K562 (cell line): ENCODE measurements at regions not wholly inside any gene's neighbourhood (a gene's known extent, or its start where the extent isn't known, plus 50 kb on each side); places are given as distances from the start of the nearest gene placed in this dataset.

Experiments
- ASH1L ChIP-seq: fragments of 450-650 bp; IDR thresholded peaks from 2 replicates; pipeline ENCODE4 v1.6.1; 2018; ENCODE audit warnings: borderline replicate concordance, mild to moderate bottlenecking, low read depth; ENCODE audit not compliant: partially characterized antibody
- ATF1 ChIP-seq, 2 experiments: fragments of 450-650 bp in 1 of 2; IDR thresholded peaks; 2 replicates each; pipeline ENCODE4 v1.6.1; 2016; ENCODE audit warnings: missing compliant biosample characterization in 1 of 2, missing genetic modification characterization in 1 of 2
- CBFB ChIP-seq: sonication (generic); formaldehyde crosslinking; IDR thresholded peaks from 2 replicates; pipeline ENCODE4 v1.4.0; 2020; ENCODE audit warnings: mild to moderate bottlenecking, missing genetic modification reagents
- CBX2 ChIP-seq: fragments of 200-600 bp; sonication (generic); IDR thresholded peaks from one replicate; pipeline ENCODE4 v1.6.1; 2012; ENCODE audit warnings: mild to moderate bottlenecking, low read length, inconsistent platforms; ENCODE audit not compliant: insufficient read depth, poor library complexity, severe bottlenecking
- CCNT2 ChIP-seq: IDR thresholded peaks from 2 replicates; pipeline ENCODE4 v1.6.1; 2011; ENCODE audit warnings: borderline replicate concordance, low read depth, mild to moderate bottlenecking, moderate library complexity, mixed read lengths, low read length; ENCODE audit not compliant: insufficient read length; ENCODE audit errors: extremely low read depth
- CHD2 ChIP-seq: IDR thresholded peaks from 2 replicates; pipeline ENCODE4 v1.6.1; 2011; ENCODE audit warnings: low read depth, low read length
- CREBBP ChIP-seq: IDR thresholded peaks from one replicate; pipeline ENCODE4 v1.6.1; 2012; ENCODE audit warnings: low read depth, mild to moderate bottlenecking, control low read depth, inconsistent platforms, low read length
- CSDE1 ChIP-seq, 2 experiments: fragments of 450-650 bp; IDR thresholded peaks; 2 replicates each; pipeline ENCODE4 v1.6.1; 2016; ENCODE audit warnings: mild to moderate bottlenecking in 1 of 2
- FOXJ2 ChIP-seq: fragments of 200-800 bp; sonication (Bioruptor generic); IDR thresholded peaks from 2 replicates; pipeline ENCODE4 v1.6.1; 2016; ENCODE audit warnings: missing genetic modification characterization, missing compliant biosample characterization
- GABPB1 ChIP-seq: sonication (generic); formaldehyde crosslinking; IDR thresholded peaks from 2 replicates; pipeline ENCODE4 v1.8.0; 2022; ENCODE audit warnings: mild to moderate bottlenecking, missing genetic modification reagents
- HSF4 ChIP-seq: fragments of 250-450 bp; sonication (Bioruptor Pico); IDR thresholded peaks from 2 replicates; pipeline ENCODE4 v2.1.2; 2022; ENCODE audit warnings: mild to moderate bottlenecking, moderate library complexity, borderline replicate concordance
- KAT2B ChIP-seq: IDR thresholded peaks from one replicate; pipeline ENCODE4 v1.6.1; 2012; ENCODE audit warnings: low read depth, mild to moderate bottlenecking, control low read depth, inconsistent platforms, low read length, moderate library complexity
- KAT8 ChIP-seq: fragments of 450-650 bp; IDR thresholded peaks from 2 replicates; pipeline ENCODE4 v1.6.1; 2016; ENCODE audit warnings: low read depth, mild to moderate bottlenecking
- L3MBTL2 ChIP-seq: fragments of 450-650 bp; IDR thresholded peaks from 2 replicates; pipeline ENCODE4 v1.6.1; 2016; ENCODE audit warnings: mild to moderate bottlenecking, moderate library complexity
- MAFF ChIP-seq: IDR thresholded peaks from 2 replicates; pipeline ENCODE4 v1.6.1; 2012; ENCODE audit warnings: low read length, improper control_type of control experiment
- MCM2 ChIP-seq: fragments of 450-650 bp; IDR thresholded peaks from 2 replicates; pipeline ENCODE4 v1.6.1; 2017; ENCODE audit warnings: low read depth, mild to moderate bottlenecking
- MIER1 ChIP-seq: fragments of 450-650 bp; IDR thresholded peaks from 2 replicates; pipeline ENCODE4 v1.6.1; 2016; ENCODE audit warnings: antibody characterized with exemption, mild to moderate bottlenecking, low read depth
- MTA1 ChIP-seq: fragments of 450-650 bp; IDR thresholded peaks from 2 replicates; pipeline ENCODE4 v1.6.1; 2017; ENCODE audit warnings: borderline replicate concordance
- NR4A1 ChIP-seq, 2 experiments: fragments of 250-450 bp in 1 of 2; fragments of 450-650 bp in 1 of 2; sonication (Bioruptor Pico) in 1 of 2; IDR thresholded peaks; 2 replicates each; pipeline versions ENCODE4 v1.4.0 to v1.6.1; 2016 to 2020; ENCODE audit warnings: mild to moderate bottlenecking in 2 of 2, missing compliant biosample characterization in 1 of 2, missing genetic modification characterization in 1 of 2, moderate library complexity in 1 of 2
- PHTF2 ChIP-seq: fragments of 250-450 bp; sonication (Bioruptor Pico); IDR thresholded peaks from 2 replicates; pipeline ENCODE4 v1.5.0; 2021; ENCODE audit warnings: mild to moderate bottlenecking
- POLR2A ChIP-seq: fragments of 450-650 bp; conservative IDR thresholded peaks from 2 replicates; pipeline ENCODE4 v1.6.1; 2016
- PRMT5 ChIP-seq: sonication (generic); formaldehyde crosslinking; IDR thresholded peaks from 2 replicates; pipeline ENCODE4 v1.5.0; 2020; ENCODE audit warnings: missing genetic modification reagents
- RBFOX2 ChIP-seq: fragments of 200-400 bp; formaldehyde crosslinking; IDR thresholded peaks from 2 replicates; pipeline ENCODE4 v1.6.1; 2017; ENCODE audit warnings: low read depth, mild to moderate bottlenecking, low read length, moderate library complexity
- RBM14 ChIP-seq: fragments of 200-400 bp; formaldehyde crosslinking; IDR thresholded peaks from 2 replicates; pipeline ENCODE4 v1.6.1; 2018; ENCODE audit warnings: low read depth, mild to moderate bottlenecking, low read length, moderate library complexity, borderline replicate concordance; ENCODE audit not compliant: insufficient read depth
- RNF219 ChIP-seq: fragments of 250-450 bp; sonication (Bioruptor Pico); IDR thresholded peaks from 2 replicates; pipeline ENCODE4 v1.5.0; 2022; ENCODE audit warnings: mild to moderate bottlenecking
- SAFB ChIP-seq: fragments of 200-400 bp; formaldehyde crosslinking; IDR thresholded peaks from 2 replicates; pipeline ENCODE4 v1.6.1; 2017; ENCODE audit warnings: low read depth, low read length, borderline replicate concordance
- SIN3B ChIP-seq: fragments of 450-650 bp; IDR thresholded peaks from 2 replicates; pipeline ENCODE4 v1.6.1; 2017; ENCODE audit warnings: low read depth, mild to moderate bottlenecking, moderate library complexity
- STAT5B ChIP-seq: fragments of 250-450 bp; sonication (Bioruptor Pico); IDR thresholded peaks from 2 replicates; pipeline ENCODE4 v1.8.0; 2021; ENCODE audit warnings: mild to moderate bottlenecking, inconsistent platforms
- ZNF124 ChIP-seq: sonication (generic); formaldehyde crosslinking; IDR thresholded peaks from 2 replicates; pipeline ENCODE4 v1.8.1; 2022; ENCODE audit warnings: missing genetic modification reagents
- ZNF184 ChIP-seq: sonication (generic); formaldehyde crosslinking; IDR thresholded peaks from 2 replicates; pipeline ENCODE4 v1.5.0; 2020; ENCODE audit warnings: missing genetic modification reagents
- ZNF24 ChIP-seq: fragments of 450-650 bp; IDR thresholded peaks from 2 replicates; pipeline ENCODE4 v1.6.1; 2016
- ZNF586 ChIP-seq: fragments of 450-650 bp; formaldehyde crosslinking; conservative IDR thresholded peaks from 2 replicates; pipeline ENCODE4 v1.4.0; 2020; ENCODE audit warnings: mild to moderate bottlenecking, moderate library complexity
- ZNF764 ChIP-seq: fragments of 250-450 bp; sonication (Bioruptor Pico); IDR thresholded peaks from 2 replicates; pipeline ENCODE4 v1.4.0; 2020; ENCODE audit warnings: low read depth, mild to moderate bottlenecking, moderate library complexity

GRCh38 chr7:93004906-93005305, 112.9 kb downstream of the SAMD9 start (continued):
- TF ChIP-seq ZNF586 (CRISPR knock-in tag): no peak
- TF ChIP-seq CCNT2: no peak
- TF ChIP-seq SAFB: no peak
- TF ChIP-seq ZNF24: no peak; the same call in 1 of the 2 replicates
- TF ChIP-seq CBX2: no peak
- no peak for TF ChIP-seq RBFOX2
- TF ChIP-seq MTA1: no peak
- TF ChIP-seq CBFB (CRISPR knock-in tag): no peak
- no peak for TF ChIP-seq ZNF184 (CRISPR knock-in tag)
- TF ChIP-seq ZNF764: no peak
- TF ChIP-seq CSDE1 (IDR thresholded peaks at IDR 0.05): no peak
- TF ChIP-seq KAT8: no peak
- no peak for TF ChIP-seq PRMT5 (CRISPR knock-in tag)
- no peak for TF ChIP-seq HSF4 (CRISPR knock-in tag)
- no peak for TF ChIP-seq MIER1
- TF ChIP-seq RBM14: no peak
- no peak for TF ChIP-seq FOXJ2 (tag)
- no peak for TF ChIP-seq CREBBP
- no peak for TF ChIP-seq MCM2
- TF ChIP-seq STAT5B (CRISPR knock-in tag): no peak
- no peak for TF ChIP-seq SIN3B
- TF ChIP-seq MAFF: peak; percentile 17; the same call in 1 of the 2 replicates
- no peak for TF ChIP-seq GABPB1 (CRISPR knock-in tag)
- TF ChIP-seq KAT2B: no peak
- TF ChIP-seq NR4A1 (CRISPR knock-in tag; IDR thresholded peaks at IDR 0.05): no peak
- no peak for TF ChIP-seq NR4A1 (tag; IDR thresholded peaks at IDR 0.05)
- no peak for TF ChIP-seq POLR2A
- no peak for TF ChIP-seq ASH1L
- TF ChIP-seq PHTF2: no peak
- TF ChIP-seq L3MBTL2: peak; percentile 85
- TF ChIP-seq RNF219 (CRISPR knock-in tag): no peak
- no peak for TF ChIP-seq ZNF124
- TF ChIP-seq CHD2: no peak
- TF ChIP-seq ATF1 (CRISPR knock-in tag; IDR thresholded peaks at IDR 0.05): no peak
- TF ChIP-seq ATF1 (tag; IDR thresholded peaks at IDR 0.05): no peak
